SK-N-MC (cell line): ENCODE measurements at regions not wholly inside any gene's neighbourhood (a gene's known extent, or its start where the extent isn't known, plus 50 kb on each side); places are given as distances from the start of the nearest gene placed in this dataset.

Experiments
- EZH2 ChIP-seq: fragments of 200-600 bp; sonication (generic); IDR thresholded peaks from one replicate; pipeline ENCODE4 v1.6.1; 2017; ENCODE audit warnings: antibody characterized with exemption
- POLR2AphosphoS5 ChIP-seq: IDR thresholded peaks from 2 replicates; pipeline ENCODE4 v1.6.1; 2012; ENCODE audit warnings: mild to moderate bottlenecking, low read depth, low read length, borderline replicate concordance

GRCh38 chr20:22374678-22375590 is 209.4 kb downstream of the FOXA2 start:
- TF ChIP-seq EZH2 (no peak), POLR2AphosphoS5 (no peak)
